T-helper 2 cell (primary cell): ENCODE measurements at regions not wholly inside any gene's neighbourhood (a gene's known extent, or its start where the extent isn't known, plus 50 kb on each side); places are given as distances from the start of the nearest gene placed in this dataset.
"Not testable (repeated sequence)": the region's sequence is repeated elsewhere in the genome, so short reads cannot be mapped to it uniquely, and the experiment has no call there.

Source experiments
- DNase-seq, 5 experiments: peaks; one replicate each; pipeline versions ENCODE4 v3.0.0 to v3.0.0-alpha.2; 2012 to 2022

- no peak for DNase-seq
These were observed 144.3 kb upstream of the ZNF184 start for GRCh38 chr6:27617046-27617687.

- no peak for DNase-seq
These were observed 143.6 kb upstream of the ZNF184 start for GRCh38 chr6:27616328-27617045.

- DNase-seq = no peak
These were observed 138.5 kb upstream of the ZNF184 start for GRCh38 chr6:27611451-27611850.

GRCh38 chr6:27608916-27609883 lies 136.3 kb upstream of the ZNF184 start:
- DNase-seq = peak in 1 of 5 experiments; percentile 55

DNA sequence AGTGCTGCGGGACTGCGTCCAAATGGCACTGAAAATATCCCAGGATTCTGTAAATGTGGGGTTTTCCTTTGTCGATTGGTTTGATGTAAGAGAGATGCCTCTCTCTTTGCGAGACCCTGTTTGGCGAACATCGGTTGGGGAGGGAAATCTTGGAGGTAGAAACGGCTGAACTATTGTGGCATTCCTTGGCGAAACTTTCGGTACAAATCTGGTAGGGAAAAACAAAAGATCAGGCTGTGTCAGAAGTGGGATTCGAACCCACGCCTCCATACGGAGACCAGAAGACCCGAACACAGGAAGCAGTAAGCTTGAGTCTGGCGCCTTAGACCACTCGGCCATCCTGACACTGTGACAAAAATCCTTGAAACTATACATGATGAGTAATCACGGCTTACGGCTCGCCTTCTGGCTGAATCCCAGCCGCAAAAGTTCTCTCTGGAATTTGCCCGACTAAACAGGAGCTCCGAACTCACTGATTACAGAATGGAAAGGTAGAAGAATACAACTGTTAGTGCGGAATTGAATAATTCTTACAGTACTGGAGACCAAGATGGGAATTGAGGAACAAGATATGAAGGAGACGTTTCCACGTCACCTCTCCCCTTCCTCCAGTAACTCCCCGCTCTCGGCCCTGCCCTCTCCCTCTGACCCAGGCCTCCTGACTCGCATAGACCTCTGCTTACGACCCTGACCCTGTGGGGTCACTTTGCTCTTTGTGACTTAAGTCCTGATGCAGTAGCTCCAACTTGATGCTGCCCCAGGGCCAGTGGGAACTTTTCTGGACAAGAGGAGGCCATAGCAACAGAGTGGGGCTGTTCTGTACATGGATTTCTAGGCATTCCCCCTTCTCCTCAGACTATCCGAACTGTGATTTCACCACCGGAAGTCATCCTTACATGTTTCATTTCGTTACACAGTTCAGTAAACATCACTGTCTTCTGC lies 132.8 kb upstream of the ZNF184 start:
- peak in 1 of 5 experiments; percentile 38 for DNase-seq

DNA sequence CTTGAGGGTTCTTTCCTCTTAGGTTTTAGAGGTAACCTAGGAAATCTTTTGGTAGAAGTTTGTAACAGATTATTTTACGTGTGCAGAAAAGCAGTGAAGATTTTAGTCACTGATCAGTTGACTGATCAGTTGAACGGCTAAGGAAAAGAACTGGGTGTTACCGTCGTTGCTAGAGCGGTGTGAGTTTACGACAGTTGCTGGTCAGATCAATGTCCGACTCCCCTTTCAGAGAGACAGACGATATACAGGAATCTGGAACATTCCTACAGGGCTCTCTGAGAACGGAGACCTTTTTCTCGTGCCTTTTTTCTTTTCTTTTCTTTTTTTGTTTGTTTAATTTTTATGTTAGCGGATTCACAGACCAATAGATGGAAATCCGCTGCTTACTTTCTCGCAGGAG lies 132.1 kb upstream of the ZNF184 start:
- DNase-seq = peak in 1 of 5 experiments; percentile 68

DNA sequence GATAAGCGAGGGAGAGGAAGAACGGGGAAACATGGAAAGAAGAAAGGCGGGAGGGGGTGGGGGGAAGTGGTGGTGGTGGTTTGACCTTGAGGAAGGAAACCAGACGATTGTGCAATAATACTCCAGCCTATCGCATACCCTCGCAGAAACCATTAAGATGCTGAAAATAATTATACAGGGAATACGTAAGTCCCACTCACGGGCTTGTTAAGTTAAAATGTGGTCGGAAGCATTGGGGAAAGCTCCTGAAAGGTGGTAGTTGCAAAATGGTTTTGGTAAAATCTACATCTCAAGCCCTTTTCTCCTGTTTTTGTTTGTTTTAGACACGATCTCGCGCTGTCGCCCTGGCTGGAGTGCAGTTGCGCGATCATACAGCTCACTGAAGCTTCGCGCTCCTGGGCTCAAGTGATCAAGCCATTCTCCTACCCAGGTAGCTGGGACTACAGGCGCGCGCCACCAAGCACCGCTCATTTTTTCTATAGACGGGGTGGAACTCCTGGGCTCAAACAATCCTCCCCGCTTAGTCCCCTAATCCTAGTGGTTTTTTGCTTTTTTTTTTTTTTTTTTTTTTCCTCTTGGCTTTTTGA lies 128.9 kb upstream of the ZNF184 start:
- DNase-seq = peak in 1 of 5 experiments; percentile 64

GRCh38 chr6:27599859-27600532 lies 127.1 kb upstream of the ZNF184 start:
- peak in 1 of 5 experiments; percentile 63 for DNase-seq

DNA sequence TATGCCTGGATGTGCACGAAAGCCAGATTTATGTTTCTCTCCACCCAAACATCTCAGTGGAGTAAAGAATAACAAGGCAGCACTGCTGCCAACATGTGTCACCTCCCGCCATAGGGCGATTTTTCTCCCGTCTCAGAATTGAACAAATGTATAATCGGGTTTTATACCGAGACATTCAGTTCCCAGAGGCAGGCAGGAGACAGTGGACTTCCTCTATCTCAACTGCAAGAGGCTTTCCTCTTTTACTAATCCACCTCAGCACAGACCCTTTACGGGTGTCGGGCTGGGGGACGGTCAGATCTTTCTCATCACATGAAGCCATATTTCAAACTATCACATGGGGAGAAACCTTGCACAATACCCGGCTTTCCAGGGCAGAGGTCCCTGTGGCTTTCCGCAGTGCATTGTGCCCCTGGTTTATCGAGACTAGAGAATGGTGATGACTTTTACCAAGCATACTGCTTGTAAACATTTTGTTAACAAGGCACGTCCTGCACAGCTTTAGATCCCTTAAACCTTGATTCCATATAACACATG lies 124.2 kb upstream of the ZNF184 start:
- not testable (repeated sequence) for DNase-seq

- DNase-seq = no peak
These were observed 121.0 kb upstream of the ZNF184 start for GRCh38 chr6:27593861-27594260.

GRCh38 chr6:27593200-27593818 lies 120.4 kb upstream of the ZNF184 start:
- DNase-seq = peak in 1 of 5 experiments; percentile 30

DNA sequence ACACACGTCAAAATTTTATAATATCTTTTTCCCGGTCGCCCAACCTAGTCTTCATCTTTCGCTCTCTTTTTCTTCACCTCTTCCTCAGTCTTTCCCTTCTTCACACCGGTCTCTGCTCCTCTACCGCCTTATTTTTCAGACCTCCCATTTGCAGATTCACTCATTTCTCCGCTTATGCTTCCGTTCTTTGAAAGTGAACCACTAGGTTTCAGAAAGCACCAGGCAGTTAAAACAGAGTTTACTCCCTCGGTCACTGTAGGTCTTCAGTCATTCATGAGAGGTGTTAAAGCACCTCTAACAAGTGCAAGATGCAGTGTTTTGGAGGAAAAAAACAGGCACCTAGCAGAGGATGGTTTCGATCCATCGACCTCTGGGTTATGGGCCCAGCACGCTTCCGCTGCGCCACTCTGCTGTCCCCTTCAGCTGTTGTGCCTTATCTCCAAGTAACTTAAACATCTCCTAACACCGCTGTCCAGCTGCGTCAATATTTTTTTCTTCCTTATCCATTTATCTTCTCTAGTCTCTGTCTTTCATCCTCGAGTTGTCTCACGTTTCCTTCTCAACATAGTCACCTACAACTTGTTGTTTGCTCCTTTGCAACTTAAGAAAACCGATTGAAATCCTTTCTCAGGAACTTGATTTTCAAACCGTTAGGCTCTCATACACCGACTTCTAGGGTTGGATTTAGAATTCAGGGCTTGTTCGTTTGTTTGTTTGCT lies 119.7 kb upstream of the ZNF184 start:
- peak in 2 of 5 experiments; percentile 2 to 80 for DNase-seq

- DNase-seq = peak in 1 of 5 experiments; percentile 33
These were observed 119.0 kb upstream of the ZNF184 start for GRCh38 chr6:27591699-27592480.

GRCh38 chr6:27585316-27585715 lies 112.4 kb upstream of the ZNF184 start:
- DNase-seq = not testable (repeated sequence)

- DNase-seq = no peak
These were observed 111.4 kb upstream of the ZNF184 start for GRCh38 chr6:27584326-27584725.

DNA sequence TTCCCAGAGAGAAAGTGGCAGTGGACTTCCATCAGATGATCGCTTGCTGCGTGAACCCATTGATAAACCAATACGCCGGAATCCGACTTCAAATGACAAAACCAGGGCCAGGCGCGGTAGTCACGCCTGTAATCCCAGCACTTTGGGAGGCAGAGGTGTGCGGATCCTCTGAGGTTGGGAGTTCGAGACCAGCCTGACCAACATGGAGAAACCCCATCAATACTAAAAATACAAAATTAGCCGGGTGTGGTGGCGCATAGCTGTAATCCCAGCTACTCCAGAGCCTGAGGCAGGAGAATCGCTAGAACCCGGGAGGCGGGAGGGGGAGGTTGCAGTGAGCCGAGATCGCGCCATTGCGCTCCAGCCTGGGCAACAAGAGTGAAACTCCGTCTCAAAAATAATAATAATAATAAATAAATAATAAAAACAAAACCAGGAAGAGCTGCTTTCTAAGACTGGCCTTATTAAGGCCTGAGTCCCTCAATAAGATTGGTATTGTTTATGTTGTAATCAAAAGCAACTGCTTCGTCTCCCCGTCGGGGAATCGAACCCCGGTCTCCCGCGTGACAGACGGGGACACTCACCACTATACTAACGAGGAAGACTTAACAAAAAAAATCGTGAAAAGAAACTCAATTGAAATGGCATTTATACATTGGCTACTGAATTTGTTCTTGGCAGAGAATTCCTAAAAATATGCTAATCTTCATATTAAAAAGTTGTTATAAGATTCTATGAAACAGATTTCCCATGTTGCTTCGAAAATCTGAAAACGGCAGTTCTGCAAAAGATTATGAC lies 110.2 kb upstream of the ZNF184 start:
- peak in 2 of 5 experiments; percentile 6 to 43 for DNase-seq

- no peak for DNase-seq
These were observed 107.1 kb upstream of the ZNF184 start for GRCh38 chr6:27579973-27580372.

DNA sequence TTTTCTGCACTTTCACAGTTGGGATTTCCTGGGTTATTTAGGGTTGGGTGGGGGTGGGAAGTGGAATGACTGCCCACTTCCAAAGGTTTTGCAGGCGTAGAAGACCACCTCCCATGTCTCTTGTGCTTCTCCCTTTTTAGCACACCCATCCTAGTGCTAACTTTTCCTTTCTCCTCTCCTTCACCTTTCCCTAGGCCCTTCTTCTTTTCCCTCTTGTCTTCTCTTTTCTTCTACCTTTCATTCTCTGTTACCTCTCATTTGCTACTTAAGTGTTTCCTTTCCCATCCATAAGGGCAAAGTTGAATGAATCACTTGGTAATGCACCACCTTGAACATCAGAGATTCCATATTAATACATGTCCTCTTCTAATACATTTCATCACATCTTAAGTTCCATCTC lies 105.0 kb upstream of the ZNF184 start:
- no peak for DNase-seq
